ENCODE measurements at regions not wholly inside any gene's neighbourhood (a gene's known extent, or its start where the extent isn't known, plus 50 kb on each side); places are given as distances from the start of the nearest gene placed in this dataset.

- no peak for TF ChIP-seq EZH2 (IDR thresholded peaks at IDR 0.05; ENCODE audit: low read length, missing control alignments)
- TF ChIP-seq, protein P1, sequence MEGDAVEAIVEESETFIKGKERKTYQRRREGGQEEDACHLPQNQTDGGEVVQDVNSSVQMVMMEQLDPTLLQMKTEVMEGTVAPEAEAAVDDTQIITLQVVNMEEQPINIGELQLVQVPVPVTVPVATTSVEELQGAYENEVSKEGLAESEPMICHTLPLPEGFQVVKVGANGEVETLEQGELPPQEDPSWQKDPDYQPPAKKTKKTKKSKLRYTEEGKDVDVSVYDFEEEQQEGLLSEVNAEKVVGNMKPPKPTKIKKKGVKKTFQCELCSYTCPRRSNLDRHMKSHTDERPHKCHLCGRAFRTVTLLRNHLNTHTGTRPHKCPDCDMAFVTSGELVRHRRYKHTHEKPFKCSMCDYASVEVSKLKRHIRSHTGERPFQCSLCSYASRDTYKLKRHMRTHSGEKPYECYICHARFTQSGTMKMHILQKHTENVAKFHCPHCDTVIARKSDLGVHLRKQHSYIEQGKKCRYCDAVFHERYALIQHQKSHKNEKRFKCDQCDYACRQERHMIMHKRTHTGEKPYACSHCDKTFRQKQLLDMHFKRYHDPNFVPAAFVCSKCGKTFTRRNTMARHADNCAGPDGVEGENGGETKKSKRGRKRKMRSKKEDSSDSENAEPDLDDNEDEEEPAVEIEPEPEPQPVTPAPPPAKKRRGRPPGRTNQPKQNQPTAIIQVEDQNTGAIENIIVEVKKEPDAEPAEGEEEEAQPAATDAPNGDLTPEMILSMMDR (conservative IDR thresholded peaks at IDR 0.05 in 1 of 2, IDR thresholded peaks at IDR 0.05 in 1 of 2; ENCODE audit: low read depth in 1 of 2, low read length in 2 of 2) = no peak
Observed at GRCh38 chr12:107226126-107226525, 132.8 kb upstream of the CRY1 start.

Data from fibroblast of lung (primary cell).